K562 (cell line): ENCODE measurements at regions not wholly inside any gene's neighbourhood (a gene's known extent, or its start where the extent isn't known, plus 50 kb on each side); places are given as distances from the start of the nearest gene placed in this dataset.

ENCODE experiments used
- ATAC-seq: fragments of 200-7000 bp; cut with Tn5 transposase; 3 replicates; pipeline ENCODE4 v1.9.1; 2020; ENCODE audit warnings: moderate library complexity
- BruUV-seq: library from RNA; stranded (reverse); fragments of 400-500 nt; replicated peaks from 2 replicates; lab custom pipeline; 2021; lab: Mats Ljungman, UMichigan
- CTCF ChIA-PET: fragments of 300-600 bp; formaldehyde crosslinking; extraction: SDS; loops from one replicate; lab custom pipeline; 2021; ENCODE audit warnings: low intra/inter-chr PET ratio; lab: Yijun Ruan, JAX
- POLR2A ChIA-PET: fragments of 300-600, 350-650 bp; sonication (Branson Sonifier 250); formaldehyde crosslinking; extraction: SDS; loops from one replicate; lab custom pipeline; 2021; ENCODE audit warnings: antibody characterized with exemption, inconsistent platforms; lab: Yijun Ruan, JAX
- DNase-seq, 4 experiments: peaks; one replicate each; pipeline versions ENCODE4 v3.0.0 to v3.0.0-alpha.2; 2011 to 2018; ENCODE audit warnings: low spot score in 3 of 4, mixed read lengths in 3 of 4; ENCODE audit errors: extremely low read depth in 1 of 4
- FAIRE-seq: peaks from 2 replicates; lab custom pipeline; 2011; peaks lifted over from hg19 to GRCh38; lab: Jason Lieb, UNC
- H2AFZ ChIP-seq: 2 replicates; pipeline ENCODE4 v1.6.0; 2011; ENCODE audit warnings: low read depth, low read length, control low read depth, inconsistent platforms
- H3K27ac ChIP-seq: fragments of 200-600 bp; 3 replicates; pipeline ENCODE4 v1.8.0; 2011; ENCODE audit warnings: low read depth, mild to moderate bottlenecking, control low read depth, inconsistent platforms, low read length, moderate library complexity, mixed read lengths; ENCODE audit errors: extremely low read depth
- H3K27me3 ChIP-seq, 2 experiments: fragments of 300-600 bp in 1 of 2; 2 replicates in 1 of 2; 3 replicates in 1 of 2; pipeline versions ENCODE4 v1.6.0 to v1.8.0; 2011; ENCODE audit warnings: inconsistent platforms in 2 of 2, low read length in 2 of 2, mild to moderate bottlenecking in 1 of 2, mixed read lengths in 1 of 2, moderate library complexity in 1 of 2; ENCODE audit not compliant: control insufficient read depth in 2 of 2, insufficient read depth in 2 of 2
- H3K36me3 ChIP-seq: fragments of 300-600 bp; 3 replicates; pipeline ENCODE4 v1.8.0; 2011; ENCODE audit warnings: mild to moderate bottlenecking, low read length, inconsistent platforms; ENCODE audit not compliant: control insufficient read depth, insufficient read depth
- H3K4me1 ChIP-seq, 2 experiments: fragments of 200-600 bp in 1 of 2; replicated peaks in 1 of 2; 2 replicates in 1 of 2; 3 replicates in 1 of 2; pipeline versions ENCODE4 v1.5.1 to v1.8.0; 2011; ENCODE audit warnings: inconsistent platforms in 2 of 2, low read length in 2 of 2, mild to moderate bottlenecking in 1 of 2, mixed read lengths in 1 of 2, moderate library complexity in 1 of 2; ENCODE audit not compliant: control insufficient read depth in 2 of 2, insufficient read depth in 2 of 2
- H3K4me2 ChIP-seq: 2 replicates; pipeline ENCODE4 v1.6.1; 2011; ENCODE audit warnings: low read length, control low read depth, inconsistent platforms, mixed read lengths; ENCODE audit not compliant: insufficient read depth
- H3K4me3 ChIP-seq: fragments of 200-600 bp; sonication (generic), shearing (Covaris generic); 2 replicates; pipeline ENCODE4 v1.5.1; 2016; ENCODE audit warnings: control low read depth, inconsistent platforms
- H3K79me2 ChIP-seq: fragments of 200-600 bp; 3 replicates; pipeline ENCODE4 v1.8.0; 2011; ENCODE audit warnings: low read length, inconsistent platforms; ENCODE audit not compliant: control insufficient read depth, insufficient read depth
- H3K9ac ChIP-seq, 2 experiments: 2 replicates each; pipeline versions ENCODE4 v1.6.0 to v1.6.1; 2011; ENCODE audit warnings: low read depth in 2 of 2, low read length in 2 of 2, control low read depth in 1 of 2, inconsistent platforms in 1 of 2, mild to moderate bottlenecking in 1 of 2, mixed read lengths in 1 of 2; ENCODE audit not compliant: insufficient read depth in 1 of 2
- H3K9me1 ChIP-seq: one replicate; pipeline ENCODE4 v1.6.0; 2011; ENCODE audit warnings: inconsistent platforms, mild to moderate bottlenecking, low read length, moderate library complexity; ENCODE audit not compliant: control insufficient read depth, insufficient read depth
- H3K9me3 ChIP-seq: replicated peaks from 2 replicates; pipeline ENCODE4 v1.5.1; 2011; ENCODE audit warnings: low read depth, low read length, inconsistent platforms; ENCODE audit not compliant: control insufficient read depth, insufficient read depth
- H4K20me1 ChIP-seq: replicated peaks from 2 replicates; pipeline ENCODE4 v1.6.1; 2011; ENCODE audit warnings: low read length, inconsistent platforms, mixed read lengths; ENCODE audit not compliant: control insufficient read depth, insufficient read depth
- ARID3A ChIP-seq: IDR thresholded peaks from 2 replicates; pipeline ENCODE4 v1.6.1; 2012; ENCODE audit warnings: low read depth, low read length, improper control_type of control experiment, borderline replicate concordance
- CBX5 ChIP-seq: IDR thresholded peaks from 2 replicates; pipeline ENCODE4 v1.6.1; 2014; ENCODE audit warnings: low read depth, borderline replicate concordance
- CCNT2 ChIP-seq: IDR thresholded peaks from 2 replicates; pipeline ENCODE4 v1.6.1; 2011; ENCODE audit warnings: borderline replicate concordance, low read depth, mild to moderate bottlenecking, moderate library complexity, mixed read lengths, low read length; ENCODE audit not compliant: insufficient read length; ENCODE audit errors: extremely low read depth
- ESRRA ChIP-seq: fragments of 450-650 bp; IDR thresholded peaks from 2 replicates; pipeline ENCODE4 v1.6.1; 2014; ENCODE audit warnings: low read depth, mild to moderate bottlenecking, moderate library complexity, borderline replicate concordance
- ESRRB ChIP-seq: fragments of 250-450 bp; sonication (Bioruptor Pico); IDR thresholded peaks from 2 replicates; pipeline ENCODE4 v1.5.0; 2020; ENCODE audit warnings: mild to moderate bottlenecking, moderate library complexity, borderline replicate concordance
- HDAC6 ChIP-seq: IDR thresholded peaks from 2 replicates; pipeline ENCODE4 v1.6.1; 2012; ENCODE audit warnings: low read depth, mild to moderate bottlenecking, control low read depth, inconsistent platforms, low read length, moderate library complexity
- HIVEP1 ChIP-seq: fragments of 250-450 bp; sonication (Bioruptor Pico); IDR thresholded peaks from 2 replicates; pipeline ENCODE4 v1.4.0; 2020; ENCODE audit warnings: mild to moderate bottlenecking
- LARP7 ChIP-seq: fragments of 450-650 bp; IDR thresholded peaks from 2 replicates; pipeline ENCODE4 v1.6.1; 2016
- MED1 ChIP-seq: sonication (generic); formaldehyde crosslinking; IDR thresholded peaks from 2 replicates; pipeline ENCODE4 v1.8.1; 2023; ENCODE audit warnings: missing genetic modification reagents, borderline replicate concordance
- NRF1 ChIP-seq, 2 experiments: fragments of 450-650 bp; IDR thresholded peaks in 1 of 2; conservative IDR thresholded peaks in 1 of 2; 2 replicates each; pipeline ENCODE4 v1.6.1; 2014; ENCODE audit warnings: mild to moderate bottlenecking in 2 of 2
- PRPF4 ChIP-seq: fragments of 200-400 bp; formaldehyde crosslinking; IDR thresholded peaks from one replicate; pipeline ENCODE4 v1.6.1; 2017; ENCODE audit warnings: low read length, low read depth, mild to moderate bottlenecking; ENCODE audit not compliant: insufficient read depth, poor library complexity, severe bottlenecking
- RAD21 ChIP-seq, 2 experiments: fragments of 250-450 bp in 1 of 2; fragments of 450-650 bp in 1 of 2; sonication (Bioruptor Pico) in 1 of 2; formaldehyde crosslinking in 1 of 2; IDR thresholded peaks in 1 of 2; conservative IDR thresholded peaks in 1 of 2; 2 replicates each; pipeline versions ENCODE4 v1.4.0 to v1.8.0; 2020 to 2022; ENCODE audit warnings: mild to moderate bottlenecking in 2 of 2, moderate library complexity in 1 of 2
- TAL1 ChIP-seq: fragments of 450-650 bp; IDR thresholded peaks from 2 replicates; pipeline ENCODE4 v1.6.1; 2016; ENCODE audit warnings: mild to moderate bottlenecking
- YY1 ChIP-seq, 3 experiments: IDR thresholded peaks; 2 replicates each; pipeline ENCODE4 v1.6.1; 2011; ENCODE audit warnings: low read length in 2 of 3, mild to moderate bottlenecking in 2 of 3, moderate library complexity in 2 of 3, borderline replicate concordance in 1 of 3, control low read depth in 1 of 3, low read depth in 1 of 3; ENCODE audit not compliant: insufficient read depth in 3 of 3, insufficient replicate concordance in 2 of 3, control insufficient read depth in 1 of 3, insufficient read length in 1 of 3; ENCODE audit errors: extremely low read depth in 1 of 3
- ZNF175 ChIP-seq: fragments of 200-800 bp; sonication (Bioruptor generic); IDR thresholded peaks from 2 replicates; pipeline ENCODE4 v1.6.1; 2016; ENCODE audit warnings: low read depth, mild to moderate bottlenecking, missing genetic modification characterization, missing compliant biosample characterization
- WGBS: fragments of 100-300 bp; shearing (Covaris generic); methylation state at CpG from one replicate; pipeline ENCODE4 v1.1.6; 2016; ENCODE audit warnings: low coverage, mixed read lengths; ENCODE audit not compliant: insufficient coverage; ENCODE audit errors: missing lambda C conversion rate; 5-methylcytosine and 5-hydroxymethylcytosine counted together
- in situ Hi-C: fragments of 300-500 bp; cut with MboI; formaldehyde crosslinking; loops from 4 replicates; pipeline ENCODE4 v1.15.0; 2018; ENCODE audit warnings: inconsistent platforms, mixed read lengths
- intact Hi-C: fragments of 100-400 bp; cut with micrococcal nuclease; formaldehyde crosslinking; loops from 2 replicates; pipeline ENCODE4 v1.14.2; 2022
- TF ChIP-seq, protein P1 (sequence below), 3 experiments: IDR thresholded peaks in 2 of 3; conservative IDR thresholded peaks in 1 of 3; 2 replicates each; pipeline ENCODE4 v1.5.1; 2011 to 2012; ENCODE audit warnings: low read length in 3 of 3, mild to moderate bottlenecking in 3 of 3, control low read depth in 2 of 3, improper control_type of control experiment in 1 of 3, inconsistent platforms in 1 of 3, low read depth in 1 of 3, mixed read lengths in 1 of 3, moderate library complexity in 1 of 3; ENCODE audit not compliant: insufficient read depth in 2 of 3

DNA sequence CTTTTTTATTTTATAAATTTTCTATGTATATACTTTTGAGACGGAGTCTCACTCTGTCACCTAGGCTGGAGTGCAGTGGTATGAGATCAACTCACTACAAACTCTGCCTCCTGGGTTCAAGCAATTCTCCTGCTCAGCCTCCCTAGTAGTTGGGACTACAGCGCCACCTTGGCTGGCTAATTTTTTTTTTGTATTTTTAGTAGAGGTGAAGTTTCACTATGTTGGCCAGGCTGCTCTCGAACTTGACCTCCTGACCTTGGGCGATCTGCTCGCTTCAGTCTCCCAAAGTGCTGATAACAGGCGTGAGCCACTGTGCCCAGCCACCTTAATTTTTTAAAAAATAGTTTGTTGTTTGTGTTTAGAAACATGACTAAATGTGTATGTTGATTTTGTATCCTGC lies 76.6 kb downstream of the FBXO4 start:
- BruUV-seq: no TSS peak
- TF ChIP-seq ESRRA (peak; percentile 67), NRF1 (conservative IDR thresholded peaks at IDR 0.05 in 1 of 2, IDR thresholded peaks at IDR 0.05 in 1 of 2) (no peak), HDAC6 (no peak), ZNF175 (CRISPR knock-in tag) (no peak), CBX5 (no peak), HIVEP1 (no peak), YY1 (IDR thresholded peaks at IDR 0.05; ENCODE audit: borderline replicate concordance in 1 of 3, control insufficient read depth in 1 of 3, extremely low read depth in 1 of 3, insufficient read depth in 3 of 3, insufficient read length in 1 of 3, insufficient replicate concordance in 2 of 3, low read depth in 1 of 3, low read length in 2 of 3) (no peak), LARP7 (no peak), RAD21 (CRISPR knock-in tag; conservative IDR thresholded peaks at IDR 0.05 in 1 of 2, IDR thresholded peaks at IDR 0.05 in 1 of 2) (peak; percentile 5 to 37; a peak in 2 of 4 replicates), ARID3A (no peak), MED1 (no peak), ESRRB (CRISPR knock-in tag) (no peak), PRPF4 (no peak), CCNT2 (no peak), TAL1 (no peak)
- TF ChIP-seq, protein P1, sequence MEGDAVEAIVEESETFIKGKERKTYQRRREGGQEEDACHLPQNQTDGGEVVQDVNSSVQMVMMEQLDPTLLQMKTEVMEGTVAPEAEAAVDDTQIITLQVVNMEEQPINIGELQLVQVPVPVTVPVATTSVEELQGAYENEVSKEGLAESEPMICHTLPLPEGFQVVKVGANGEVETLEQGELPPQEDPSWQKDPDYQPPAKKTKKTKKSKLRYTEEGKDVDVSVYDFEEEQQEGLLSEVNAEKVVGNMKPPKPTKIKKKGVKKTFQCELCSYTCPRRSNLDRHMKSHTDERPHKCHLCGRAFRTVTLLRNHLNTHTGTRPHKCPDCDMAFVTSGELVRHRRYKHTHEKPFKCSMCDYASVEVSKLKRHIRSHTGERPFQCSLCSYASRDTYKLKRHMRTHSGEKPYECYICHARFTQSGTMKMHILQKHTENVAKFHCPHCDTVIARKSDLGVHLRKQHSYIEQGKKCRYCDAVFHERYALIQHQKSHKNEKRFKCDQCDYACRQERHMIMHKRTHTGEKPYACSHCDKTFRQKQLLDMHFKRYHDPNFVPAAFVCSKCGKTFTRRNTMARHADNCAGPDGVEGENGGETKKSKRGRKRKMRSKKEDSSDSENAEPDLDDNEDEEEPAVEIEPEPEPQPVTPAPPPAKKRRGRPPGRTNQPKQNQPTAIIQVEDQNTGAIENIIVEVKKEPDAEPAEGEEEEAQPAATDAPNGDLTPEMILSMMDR (IDR thresholded peaks at IDR 0.05 in 2 of 3, conservative IDR thresholded peaks at IDR 0.05 in 1 of 3; ENCODE audit: insufficient read depth in 2 of 3, low read depth in 1 of 3, low read length in 3 of 3): peak in 2 of 3 experiments; percentile 13 to 44; a peak in 2 of 6 replicates

More for the DNA sequence above, 76.6 kb downstream of the FBXO4 start:
- Histone ChIP-seq H3K27ac (no peak overlapping the region), H3K4me1 (no peaks in the 10 kb centered on the region), H3K4me2 (no peak overlapping the region), H2AFZ (no peak overlapping the region), H3K27me3 (no peaks in the 10 kb centered on the region), H3K4me3 (no peak overlapping the region), H3K36me3 (no peaks in the 10 kb centered on the region), H3K9me1 (no peaks in the 10 kb centered on the region), H3K79me2 (no peaks in the 10 kb centered on the region), H4K20me1 (no peaks in the 10 kb centered on the region), H3K9ac (no peak overlapping the region), H3K9me3 (no peaks in the 10 kb centered on the region)
- ATAC-seq (peak; percentile 80), DNase-seq (peak in 1 of 4 experiments; percentile 53), FAIRE-seq (peak; percentile 56)
- ChIA-PET POLR2A (no interaction called here), CTCF (no interaction called here)
- in situ Hi-C loops (no loop called here), intact Hi-C loops (loop anchor here (1.0 to 10.0 kb wide), 2 partner anchors 145 to 883 kb away; no protein-coding TSS in a partner anchor)
- 6% methylated on average over 6 of the region's 6 CpGs for WGBS
